Lower lobe of right lung (tissue), 2 donors: ENCODE measurements at regions not wholly inside any gene's neighbourhood (a gene's known extent, or its start where the extent isn't known, plus 50 kb on each side); places are given as distances from the start of the nearest gene placed in this dataset.

Source experiments
- ATAC-seq, 2 donors: fragments of 200-7000 bp; cut with Tn5 transposase; one replicate each; pipeline ENCODE4 v1.9.1; 2020 to 2022; ENCODE audit warnings: mild to moderate bottlenecking in 2 of 2, moderate library complexity in 2 of 2
- DNase-seq: peaks from one replicate; pipeline ENCODE4 v3.0.0-alpha.2; 2020
- H3K27ac ChIP-seq: fragments of 200-600 bp; one replicate; pipeline ENCODE4 v1.8.0; 2022
- H3K27me3 ChIP-seq: fragments of 200-600 bp; one replicate; pipeline ENCODE4 v1.8.0; 2022; ENCODE audit warnings: low read depth
- H3K36me3 ChIP-seq: fragments of 200-600 bp; one replicate; pipeline ENCODE4 v1.8.0; 2022; ENCODE audit warnings: mild to moderate bottlenecking
- H3K4me1 ChIP-seq: fragments of 200-600 bp; one replicate; pipeline ENCODE4 v1.8.0; 2022
- H3K4me3 ChIP-seq: fragments of 200-600 bp; one replicate; pipeline ENCODE4 v1.8.0; 2022; ENCODE audit warnings: mild to moderate bottlenecking
- H3K9me3 ChIP-seq: fragments of 200-600 bp; one replicate; pipeline ENCODE4 v1.8.0; 2022
- CTCF ChIP-seq: fragments of 200-600 bp; IDR thresholded peaks from one replicate; pipeline ENCODE4 v1.8.0; 2022; ENCODE audit warnings: antibody characterized with exemption, mild to moderate bottlenecking
- intact Hi-C: fragments of 100-400 bp; cut with DNase I; formaldehyde crosslinking; loops from one replicate; pipeline ENCODE4 v1.11.0; 2022
- donor health status: DM: no; HTN: yes; CAD: no; lungs with severe emphysema.

GRCh38 chr5:108516785-108517184 lies 134.9 kb upstream of the FBXL17 start:
- TF ChIP-seq CTCF: no peak
- peaks cover 3% of the 10 kb centered on the region for H3K4me1 ChIP-seq
- no peaks in the 10 kb centered on the region for H3K27me3 ChIP-seq
- no peaks in the 10 kb centered on the region for H3K36me3 ChIP-seq
- no peak for DNase-seq
- no peak overlapping the region for H3K4me3 ChIP-seq
- no peak for ATAC-seq
- no peak overlapping the region for H3K27ac ChIP-seq
- no peaks in the 10 kb centered on the region for H3K9me3 ChIP-seq
- intact Hi-C loops: no loop called here

- ATAC-seq (no peak), DNase-seq (no peak)
- Histone ChIP-seq H3K27ac (no peak overlapping the region), H3K27me3 (no peaks in the 10 kb centered on the region), H3K4me1 (no peaks in the 10 kb centered on the region), H3K36me3 (no peaks in the 10 kb centered on the region), H3K4me3 (no peak overlapping the region), H3K9me3 (no peaks in the 10 kb centered on the region)
- intact Hi-C loops: no loop called here
- no peak for TF ChIP-seq CTCF
Measured at GRCh38 chr5:108515517-108516105, 133.7 kb upstream of the FBXL17 start.

DNA sequence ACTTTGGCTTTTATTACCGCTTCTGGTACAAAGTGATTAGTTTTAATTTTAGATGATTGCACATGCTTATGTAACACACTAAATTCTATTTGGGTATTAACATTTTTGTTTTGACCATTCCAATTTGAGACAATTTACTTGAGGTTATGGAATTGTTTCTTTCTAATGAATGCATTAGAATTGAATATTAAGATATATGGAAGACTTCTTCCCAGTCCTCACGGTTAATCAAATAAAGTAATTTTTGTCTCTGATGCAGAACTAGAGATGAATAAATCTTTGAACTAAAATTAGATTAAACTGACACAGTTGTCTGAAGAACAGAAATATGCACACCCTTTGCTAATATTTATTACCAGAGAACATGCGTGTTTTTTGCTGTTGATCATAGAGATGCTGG lies 127.1 kb upstream of the FBXL17 start:
- no peak overlapping the region for H3K27ac ChIP-seq
- ATAC-seq (no peak), DNase-seq (no peak)
- H3K36me3 ChIP-seq: no peaks in the 10 kb centered on the region
- no peaks in the 10 kb centered on the region for H3K9me3 ChIP-seq
- no peak overlapping the region for H3K4me3 ChIP-seq
- no peaks in the 10 kb centered on the region for H3K4me1 ChIP-seq
- no peak for TF ChIP-seq CTCF
- H3K27me3 ChIP-seq: no peaks in the 10 kb centered on the region
- intact Hi-C loops: no loop called here

- no peaks in the 10 kb centered on the region for H3K27me3 ChIP-seq
- no peak for TF ChIP-seq CTCF
- intact Hi-C loops: no loop called here
- DNase-seq (no peak), ATAC-seq (no peak)
- H3K4me3 ChIP-seq: no peak overlapping the region
- H3K36me3 ChIP-seq: no peaks in the 10 kb centered on the region
- no peak overlapping the region for H3K27ac ChIP-seq
- no peaks in the 10 kb centered on the region for H3K4me1 ChIP-seq
- no peaks in the 10 kb centered on the region for H3K9me3 ChIP-seq
Measured at GRCh38 chr5:108507631-108508030, 125.7 kb upstream of the FBXL17 start.

GRCh38 chr5:108505608-108506007 lies 123.7 kb upstream of the FBXL17 start:
- H3K4me1 ChIP-seq: no peaks in the 10 kb centered on the region
- ATAC-seq: no peak
- peaks cover 2% of the 10 kb centered on the region for H3K9me3 ChIP-seq
- DNase-seq: no peak
- H3K36me3 ChIP-seq: no peaks in the 10 kb centered on the region
- intact Hi-C loops: no loop called here
- no peak for TF ChIP-seq CTCF
- no peak overlapping the region for H3K27ac ChIP-seq
- no peaks in the 10 kb centered on the region for H3K27me3 ChIP-seq
- H3K4me3 ChIP-seq: no peak overlapping the region

- no peaks in the 10 kb centered on the region for H3K27me3 ChIP-seq
- no peak for TF ChIP-seq CTCF
Measured at GRCh38 chr5:108504974-108505373, 123.1 kb upstream of the FBXL17 start.

More at GRCh38 chr5:108504974-108505373, 123.1 kb upstream of the FBXL17 start:
- no peak for ATAC-seq
- Histone ChIP-seq H3K27ac (no peak overlapping the region), H3K9me3 (peaks cover 8% of the 10 kb centered on the region), H3K36me3 (no peaks in the 10 kb centered on the region), H3K4me3 (no peak overlapping the region), H3K4me1 (no peaks in the 10 kb centered on the region)
- DNase-seq: no peak
- intact Hi-C loops: no loop called here
